ENCODE measurements at regions not wholly inside any gene's neighbourhood (a gene's known extent, or its start where the extent isn't known, plus 50 kb on each side); places are given as distances from the start of the nearest gene placed in this dataset.
"Not testable (repeated sequence)": the region's sequence is repeated elsewhere in the genome, so short reads cannot be mapped to it uniquely, and the experiment has no call there.

DNA sequence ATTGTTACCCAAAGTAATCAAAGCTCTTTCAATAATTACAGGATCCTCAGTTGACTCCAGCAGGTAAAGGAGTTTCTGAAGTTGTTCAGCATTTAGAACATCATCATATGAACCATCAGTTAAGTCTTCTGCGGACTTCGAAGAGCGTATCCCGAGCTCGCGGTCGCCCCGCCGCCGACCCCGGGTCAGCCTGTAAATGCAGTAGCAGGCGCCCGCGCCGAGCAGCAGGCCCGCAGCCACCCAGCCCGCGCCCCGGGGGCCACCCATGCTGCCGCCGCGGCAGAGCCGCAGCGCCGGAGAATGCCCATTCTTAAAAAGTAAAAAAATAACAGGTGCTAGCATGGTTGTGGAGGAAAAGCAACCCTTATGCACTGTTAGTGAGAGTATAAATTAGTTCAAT lies 444.5 kb downstream of the NSUN3 start:
- not testable (repeated sequence) for DNase-seq (ENCODE audit: low spot score)

DNA sequence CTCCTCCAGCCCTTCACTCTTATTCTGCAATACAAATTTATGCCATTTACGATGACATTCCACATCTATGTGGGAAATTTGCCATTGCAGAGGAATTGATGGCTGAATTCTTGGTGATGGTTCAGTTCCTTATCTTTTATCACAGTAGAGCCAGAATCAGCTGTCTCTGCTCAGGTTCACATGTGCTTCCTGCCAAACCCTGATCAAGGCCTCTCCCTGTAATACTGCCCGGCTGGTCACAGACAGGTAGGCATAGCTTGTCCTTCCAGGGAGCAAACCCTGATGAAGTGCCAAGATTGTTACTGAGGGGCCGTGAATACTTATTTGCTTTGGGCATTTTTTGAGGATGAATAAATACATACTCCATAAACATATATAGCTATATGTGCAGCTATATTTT lies 450.0 kb downstream of the NSUN3 start:
- no peak for DNase-seq (ENCODE audit: low spot score)

GRCh38 chr3:94513600-94513999 lies 450.7 kb downstream of the NSUN3 start:
- DNase-seq (ENCODE audit: low spot score) = no peak

DNA sequence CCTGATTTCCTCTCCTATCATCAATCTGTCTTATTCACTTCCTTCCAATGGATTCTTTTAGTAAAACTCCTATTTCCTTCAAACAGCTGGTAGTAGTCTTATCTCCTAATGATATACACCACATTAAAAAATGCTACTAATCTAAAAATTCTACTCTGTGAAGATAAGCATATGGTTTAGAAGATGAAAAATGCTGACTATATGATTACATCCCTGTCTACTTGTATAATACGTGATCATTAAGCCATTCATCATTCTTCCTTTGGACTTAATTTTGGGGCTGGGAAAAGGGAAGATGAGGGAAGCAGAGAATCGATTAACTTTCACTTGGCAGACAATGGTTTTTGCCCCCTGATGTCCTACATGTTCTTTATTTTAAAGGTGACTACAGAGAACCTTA lies 453.1 kb downstream of the NSUN3 start:
- DNase-seq (ENCODE audit: low spot score) = no peak

GRCh38 chr3:94520364-94520763 lies 457.5 kb downstream of the NSUN3 start:
- no peak for DNase-seq (ENCODE audit: low spot score)

- no peak for DNase-seq (ENCODE audit: low spot score)
Measured at GRCh38 chr3:94522488-94522887, 459.6 kb downstream of the NSUN3 start.

- no peak for DNase-seq (ENCODE audit: low spot score)
Measured at GRCh38 chr3:94524102-94524919, 461.4 kb downstream of the NSUN3 start.

DNA sequence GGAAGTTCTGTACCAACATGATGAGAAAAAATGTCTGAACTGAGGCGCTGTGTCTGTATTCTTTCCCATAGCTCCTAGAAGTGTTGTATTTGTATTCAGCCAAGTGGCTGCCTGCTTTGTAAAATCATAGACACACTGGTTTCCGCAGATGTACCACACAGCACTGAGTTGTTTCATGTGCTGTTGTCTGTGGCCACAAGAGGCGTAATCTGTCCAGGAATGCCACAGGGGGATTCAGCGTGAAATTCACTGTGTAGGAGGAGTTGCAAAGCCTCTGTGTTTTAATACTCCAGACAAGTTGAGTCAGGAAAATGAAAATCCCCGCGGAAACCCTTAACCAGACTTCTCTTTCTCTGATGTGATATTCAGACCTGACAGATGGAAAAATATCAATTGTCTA lies 462.2 kb downstream of the NSUN3 start:
- peak; percentile 56 for DNase-seq (ENCODE audit: low spot score)

- DNase-seq (ENCODE audit: low spot score) = no peak
Measured at GRCh38 chr3:94529816-94530215, 467.0 kb downstream of the NSUN3 start.

DNA sequence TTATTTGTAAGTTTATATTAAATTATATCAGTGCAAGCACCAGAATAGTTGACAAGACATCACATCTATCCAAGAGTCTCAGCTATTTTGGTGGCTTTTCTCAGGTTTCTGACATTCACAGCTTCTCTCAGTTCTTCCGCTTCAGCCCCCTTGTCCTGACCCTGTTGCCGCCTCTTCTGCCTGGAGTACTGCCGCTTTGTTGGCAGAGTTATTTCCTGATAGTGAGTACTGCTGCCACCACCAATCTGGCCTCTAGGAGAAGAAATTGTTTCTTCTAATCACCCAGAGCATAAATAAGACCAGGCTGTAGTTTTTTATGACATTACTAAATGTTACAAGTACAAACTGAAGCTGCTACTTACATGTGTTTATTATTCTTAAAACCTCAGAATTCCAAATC lies 470.1 kb downstream of the NSUN3 start:
- DNase-seq (ENCODE audit: low spot score) = no peak

GRCh38 chr3:94539937-94540336 lies 477.1 kb downstream of the NSUN3 start:
- no peak for DNase-seq (ENCODE audit: low spot score)

DNA sequence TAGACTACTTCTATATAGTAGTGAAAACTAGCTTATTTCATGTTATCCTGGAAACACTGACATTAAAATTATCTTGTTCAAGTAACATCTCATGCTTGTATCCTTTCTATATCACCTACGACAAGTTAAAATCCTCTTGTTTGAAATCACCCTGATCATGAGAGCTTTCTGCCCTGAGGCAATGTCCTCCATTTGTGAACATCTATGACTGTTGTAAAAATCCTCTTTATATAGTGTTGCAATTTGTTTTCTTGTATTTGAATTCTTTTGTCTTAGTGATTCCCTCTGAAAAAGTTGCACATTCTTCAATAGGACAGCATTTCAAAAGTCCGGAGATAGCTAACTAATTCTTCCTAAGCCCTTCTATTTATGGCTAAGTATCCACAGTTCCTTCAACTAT lies 480.3 kb downstream of the NSUN3 start:
- no peak for DNase-seq (ENCODE audit: low spot score)

DNA sequence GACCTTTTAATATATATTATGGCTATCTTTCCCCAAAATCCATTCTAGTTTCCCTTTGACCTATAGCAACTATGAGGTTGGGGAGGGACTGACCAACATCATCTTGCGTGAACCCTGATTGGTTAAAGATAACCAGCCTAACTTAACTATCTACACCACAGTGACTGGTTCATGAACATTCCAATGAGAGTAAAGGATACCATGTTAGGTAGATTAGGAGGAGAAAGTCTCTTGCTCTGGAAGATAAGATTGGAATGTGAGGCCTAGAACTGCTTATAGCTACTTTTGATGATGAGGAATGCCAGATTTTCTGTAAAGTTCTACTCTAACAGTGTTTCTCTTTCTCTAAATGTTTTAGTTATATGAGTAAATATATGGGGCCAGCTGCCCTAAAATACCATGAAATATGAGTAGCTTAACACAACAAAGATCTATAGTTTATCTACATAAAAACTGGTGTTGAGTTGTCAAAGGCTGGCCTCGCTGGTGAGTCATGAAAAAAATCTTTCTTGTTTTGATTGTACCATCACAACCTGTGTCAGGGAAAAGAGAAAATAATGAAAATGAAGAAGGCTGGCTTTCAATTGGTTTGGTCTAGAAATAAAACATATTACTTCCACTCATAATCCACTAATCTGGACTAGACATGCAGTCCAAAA lies 481.4 kb downstream of the NSUN3 start:
- DNase-seq (ENCODE audit: low spot score) = no peak

- no peak for DNase-seq (ENCODE audit: low spot score)
Measured at GRCh38 chr3:94548581-94549316, 485.9 kb downstream of the NSUN3 start.

- DNase-seq (ENCODE audit: low spot score) = no peak
Measured at GRCh38 chr3:94561094-94561493, 498.2 kb downstream of the NSUN3 start.

- DNase-seq (ENCODE audit: low spot score) = no peak
Measured at GRCh38 chr3:94564247-94564646, 501.4 kb downstream of the NSUN3 start.

- DNase-seq (ENCODE audit: low spot score) = no peak
Measured at GRCh38 chr3:94568041-94568440, 505.2 kb downstream of the NSUN3 start.

- DNase-seq (ENCODE audit: low spot score) = no peak
Measured at GRCh38 chr3:94573337-94573736, 510.5 kb downstream of the NSUN3 start.

DNA sequence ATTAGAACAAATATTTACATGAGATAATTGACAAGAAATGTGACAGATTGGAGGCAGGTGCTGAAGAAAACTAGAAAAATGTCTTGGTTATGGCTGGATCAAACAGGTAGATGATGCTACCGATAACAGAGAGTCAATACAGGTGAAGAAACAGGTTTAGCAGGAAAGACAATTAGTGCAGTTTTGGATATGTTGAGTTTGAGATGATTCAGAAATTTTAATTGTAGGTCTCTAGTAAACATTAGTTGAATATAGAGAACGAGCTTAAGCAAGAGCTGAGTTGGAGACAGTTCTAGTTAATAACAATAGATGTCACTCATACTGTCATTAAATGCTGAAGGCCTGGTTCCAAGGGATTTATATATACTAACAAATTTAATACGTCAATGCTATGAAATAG lies 524.4 kb downstream of the NSUN3 start:
- no peak for DNase-seq (ENCODE audit: low spot score)

GRCh38 chr3:94593526-94594150 lies 530.8 kb downstream of the NSUN3 start:
- DNase-seq (ENCODE audit: low spot score) = no peak

DNA sequence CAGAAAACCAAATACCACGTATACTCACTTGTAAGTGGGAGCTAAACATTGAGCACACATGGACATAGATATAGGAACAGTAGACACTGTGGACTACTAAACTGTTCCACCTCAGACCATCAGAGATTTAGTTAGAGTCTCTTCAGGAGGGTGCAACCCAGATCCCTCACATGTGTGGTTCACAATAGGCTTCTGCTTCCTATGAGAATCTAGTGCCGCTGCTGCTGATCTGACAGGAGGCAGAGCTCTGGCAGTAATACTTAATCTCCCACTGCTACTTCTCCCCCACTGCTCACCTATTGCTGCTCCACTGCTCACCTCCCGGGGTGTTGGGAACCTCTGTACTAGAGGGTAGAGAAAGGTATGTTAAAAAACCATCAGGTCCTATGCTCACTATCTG lies 533.3 kb downstream of the NSUN3 start:
- DNase-seq (ENCODE audit: low spot score) = no peak

- no peak for DNase-seq (ENCODE audit: low spot score)
Measured at GRCh38 chr3:94596887-94597566, 534.2 kb downstream of the NSUN3 start.
